Thyroid gland (tissue), 4 donors: ENCODE measurements at regions not wholly inside any gene's neighbourhood (a gene's known extent, or its start where the extent isn't known, plus 50 kb on each side); places are given as distances from the start of the nearest gene placed in this dataset.

ENCODE experiments used
- CTCF ChIP-seq, 6 experiments: fragments of 200-600 bp in 3 of 6; fragments of 450-650 bp in 3 of 6; sonication (generic) in 3 of 6; IDR thresholded peaks; one replicate each; pipeline ENCODE4 v1.5.1; 2016 to 2019; ENCODE audit warnings: antibody characterized with exemption in 6 of 6, mild to moderate bottlenecking in 2 of 6, inconsistent platforms in 1 of 6, moderate library complexity in 1 of 6
- POLR2A ChIP-seq, 2 donors: fragments of 450-650 bp; IDR thresholded peaks; one replicate each; pipeline ENCODE4 v1.6.1; 2017; ENCODE audit warnings: antibody characterized with exemption in 2 of 2, mild to moderate bottlenecking in 2 of 2, moderate library complexity in 1 of 2

- no peak for TF ChIP-seq CTCF (IDR thresholded peaks at IDR 0.05)
- no peak for TF ChIP-seq POLR2A (IDR thresholded peaks at IDR 0.05)
Observed at GRCh38 chr1:10856863-10857598, 60.6 kb upstream of the CASZ1 start.
